Middle frontal gyrus (tissue), 1 donor: ENCODE measurements at regions not wholly inside any gene's neighbourhood (a gene's known extent, or its start where the extent isn't known, plus 50 kb on each side); places are given as distances from the start of the nearest gene placed in this dataset.

Source experiments
- DNase-seq: peaks from one replicate; pipeline ENCODE4 v3.0.0-alpha.2; 2015; ENCODE audit warnings: low spot score; ENCODE audit errors: extremely low spot score

- no peak for DNase-seq
These were observed 177.8 kb downstream of the ST6GAL2 start for GRCh38 chr2:106708209-106708608.

DNA sequence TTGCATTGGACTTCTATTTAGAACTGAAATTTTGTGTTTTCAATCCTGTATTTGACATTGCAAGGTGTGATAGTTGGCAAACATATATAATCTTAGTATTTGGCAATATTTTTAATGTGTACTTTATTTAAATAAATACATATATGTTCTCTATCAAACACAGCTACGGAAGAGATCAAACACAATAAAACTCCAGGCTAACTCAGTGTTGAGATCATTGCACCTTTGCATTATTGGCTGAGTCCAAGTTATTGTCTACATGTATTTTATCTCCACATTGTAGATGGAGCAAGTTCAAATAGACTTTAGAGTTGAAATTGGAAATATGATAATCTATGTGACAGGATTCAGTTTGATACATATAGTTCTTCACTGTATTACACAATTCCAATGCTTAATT lies 176.7 kb downstream of the ST6GAL2 start:
- no peak for DNase-seq

GRCh38 chr2:106719222-106719621 lies 166.7 kb downstream of the ST6GAL2 start:
- DNase-seq: no peak

GRCh38 chr2:106720026-106720425 lies 165.9 kb downstream of the ST6GAL2 start:
- DNase-seq: no peak

DNA sequence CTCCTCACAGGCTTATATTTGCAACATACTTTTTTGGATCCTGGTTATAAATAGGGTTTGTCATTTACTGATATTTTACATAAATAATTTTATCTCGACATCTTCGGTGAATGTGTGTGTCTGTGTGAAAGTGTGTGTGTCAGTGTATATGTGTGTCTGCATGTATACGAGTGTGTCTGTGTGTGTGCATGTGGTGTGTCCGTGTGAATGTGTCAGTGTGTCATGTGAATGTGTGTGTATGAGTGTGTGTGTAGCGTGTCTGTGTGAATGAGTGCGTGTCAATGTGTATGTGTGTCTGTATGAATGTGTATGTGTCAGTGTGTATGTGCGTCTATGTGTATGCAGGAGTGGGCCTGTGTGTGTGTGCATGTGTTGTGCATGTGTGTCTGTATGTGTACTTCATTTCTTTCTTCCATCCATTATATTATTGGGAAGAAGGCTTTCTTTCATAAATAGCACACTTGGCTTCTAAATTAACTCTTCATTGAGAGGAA lies 161.6 kb downstream of the ST6GAL2 start:
- DNase-seq: no peak

GRCh38 chr2:106734165-106734564 lies 151.8 kb downstream of the ST6GAL2 start:
- no peak for DNase-seq

- no peak for DNase-seq
These were observed 150.2 kb downstream of the ST6GAL2 start for GRCh38 chr2:106735807-106736206.

DNA sequence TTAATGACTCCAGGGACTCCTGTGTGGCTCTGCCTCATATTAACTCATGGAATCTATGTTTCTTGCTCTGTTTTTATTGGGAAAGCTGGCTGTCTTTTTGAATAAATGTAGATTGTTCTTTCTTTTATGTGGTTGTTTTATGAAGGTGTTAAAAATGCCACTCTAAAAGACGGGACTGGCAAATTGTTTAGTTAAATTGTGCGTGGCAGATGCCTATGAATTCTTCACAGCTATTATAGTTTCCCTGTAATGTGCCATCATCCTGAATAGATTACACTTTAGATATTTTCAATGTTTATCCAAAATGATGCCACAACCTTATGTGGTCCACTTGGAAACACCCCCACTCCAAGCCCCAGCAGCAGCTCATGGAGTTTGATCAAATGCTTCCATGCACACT lies 149.7 kb downstream of the ST6GAL2 start:
- DNase-seq: no peak

DNA sequence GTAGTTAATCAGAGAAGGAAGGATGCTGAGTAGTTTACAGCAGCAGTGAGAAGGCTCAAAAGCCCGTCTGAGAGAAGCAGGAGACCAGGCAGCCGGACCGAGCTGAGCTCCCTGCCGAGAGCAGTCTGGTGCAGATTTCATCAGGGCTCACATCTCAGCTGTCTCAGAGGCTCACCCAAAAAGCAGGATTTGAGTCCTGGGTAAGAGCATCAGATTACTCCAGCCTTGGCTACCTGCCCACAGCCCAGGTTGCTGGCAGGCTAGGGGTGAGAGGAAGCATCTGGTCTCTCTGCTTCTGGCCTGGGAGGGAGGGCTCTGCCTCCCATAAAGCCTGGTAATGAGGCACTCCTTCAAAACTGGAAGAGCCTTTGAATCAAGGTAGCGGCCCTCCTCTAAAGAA lies 140.5 kb downstream of the ST6GAL2 start:
- no peak for DNase-seq

DNA sequence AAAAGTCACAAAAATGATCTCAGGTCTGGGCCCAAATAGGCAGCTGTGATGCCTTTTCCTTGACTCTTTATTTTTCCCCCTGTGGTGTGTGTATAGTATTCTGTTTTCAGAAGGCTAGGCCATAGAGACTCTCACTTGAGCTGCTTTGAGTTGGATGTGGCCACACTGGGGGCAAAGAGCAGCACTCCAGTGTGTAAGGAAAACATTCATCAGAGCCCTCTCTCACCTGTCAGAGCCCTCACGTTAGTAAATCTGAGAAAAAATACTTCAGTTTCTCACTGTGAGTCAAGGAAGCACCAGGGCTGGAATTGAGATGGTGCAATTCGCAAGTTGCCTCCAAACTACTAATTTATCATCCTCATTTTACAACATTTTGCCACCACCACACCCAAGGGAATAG lies 136.1 kb downstream of the ST6GAL2 start:
- no peak for DNase-seq
